A673 (cell line): ENCODE measurements at regions not wholly inside any gene's neighbourhood (a gene's known extent, or its start where the extent isn't known, plus 50 kb on each side); places are given as distances from the start of the nearest gene placed in this dataset.

Experiments used
- CTCF ChIP-seq: fragments of 300-800, 200-600 bp; sonication (generic); conservative IDR thresholded peaks from 2 replicates; pipeline ENCODE4 v1.5.1; 2017; ENCODE audit warnings: low read depth, mild to moderate bottlenecking, antibody characterized with exemption, low read length, moderate library complexity, mixed read lengths
- EZH2 ChIP-seq: fragments of 200-600 bp; sonication (generic); IDR thresholded peaks from 2 replicates; pipeline ENCODE4 v1.6.1; 2017; ENCODE audit warnings: borderline replicate concordance, low read depth, mild to moderate bottlenecking, mixed read lengths, antibody characterized with exemption, low read length; ENCODE audit not compliant: poor library complexity, severe bottlenecking

GRCh38 chr2:163062524-163062923 is 224.0 kb upstream of the KCNH7 start:
- TF ChIP-seq CTCF (no peak), EZH2 (no peak)
